PC-3 (cell line): ENCODE measurements at regions not wholly inside any gene's neighbourhood (a gene's known extent, or its start where the extent isn't known, plus 50 kb on each side); places are given as distances from the start of the nearest gene placed in this dataset.

Experiments used
- CTCF ChIP-seq: fragments of 300-600 bp; sonication (generic); conservative IDR thresholded peaks from 2 replicates; pipeline ENCODE4 v1.5.1; 2017; ENCODE audit warnings: antibody characterized with exemption, low read depth, mild to moderate bottlenecking, low read length
- EZH2 ChIP-seq: fragments of 300-600 bp; sonication (generic); IDR thresholded peaks from one replicate; pipeline ENCODE4 v1.6.1; 2017; ENCODE audit warnings: antibody characterized with exemption, mild to moderate bottlenecking, low read length; ENCODE audit not compliant: unreplicated experiment
- EZH2phosphoT487 ChIP-seq: fragments of 300-600 bp; sonication (generic); IDR thresholded peaks from 2 replicates; pipeline ENCODE4 v1.6.1; 2018; ENCODE audit warnings: mild to moderate bottlenecking, antibody characterized with exemption, low read length, borderline replicate concordance

DNA sequence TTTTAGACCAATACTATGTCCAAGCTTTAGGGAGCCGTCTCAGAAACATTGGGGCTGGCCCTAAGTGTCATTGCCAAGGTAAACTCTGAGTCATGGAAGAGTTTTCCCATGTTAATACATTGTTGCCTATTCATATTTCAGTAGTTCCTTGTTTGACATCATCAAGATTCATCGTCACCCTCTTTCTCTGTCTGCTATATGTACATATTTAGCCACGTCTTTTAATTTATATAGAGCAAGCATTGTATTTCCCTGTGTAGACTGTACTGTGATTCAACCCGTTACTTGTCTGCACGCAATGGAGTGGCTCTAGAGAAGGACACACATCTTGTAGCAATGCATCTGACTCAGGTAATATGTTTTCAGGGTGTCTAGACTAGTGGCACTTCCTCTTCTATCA lies 217.9 kb upstream of the TPK1 start:
- TF ChIP-seq CTCF (no peak), EZH2phosphoT487 (no peak), EZH2 (no peak)
